ENCODE measurements at regions not wholly inside any gene's neighbourhood (a gene's known extent, or its start where the extent isn't known, plus 50 kb on each side); places are given as distances from the start of the nearest gene placed in this dataset.
"Not testable (repeated sequence)": the region's sequence is repeated elsewhere in the genome, so short reads cannot be mapped to it uniquely, and the experiment has no call there.

- no peak for DNase-seq
- no peaks in the 10 kb centered on the region for H3K9me3 Mint-ChIP-seq
- H3K4me3 Mint-ChIP-seq, result no peak overlapping the region
- H3K27me3 Mint-ChIP-seq (ENCODE audit: insufficient read depth), result peaks cover 14% of the 10 kb centered on the region
- no peak for TF ChIP-seq CTCF (IDR thresholded peaks at IDR 0.05)
- no peaks in the 10 kb centered on the region for H3K36me3 Mint-ChIP-seq (ENCODE audit: low read depth)
- no peak overlapping the region for H3K27ac Mint-ChIP-seq
- H3K4me1 Mint-ChIP-seq (ENCODE audit: low read depth), result peaks cover 26% of the 10 kb centered on the region
Measured at GRCh38 chr1:157371826-157372225, 180.5 kb downstream of the FCRL5 start.

GRCh38 chr1:157371221-157371620 is 181.1 kb downstream of the FCRL5 start:
- no peak for DNase-seq
- no peaks in the 10 kb centered on the region for H3K9me3 Mint-ChIP-seq
- peaks cover 13% of the 10 kb centered on the region for H3K27me3 Mint-ChIP-seq (ENCODE audit: insufficient read depth)
- H3K36me3 Mint-ChIP-seq (ENCODE audit: low read depth), result no peaks in the 10 kb centered on the region
- no peak overlapping the region for H3K4me3 Mint-ChIP-seq
- no peak overlapping the region for H3K27ac Mint-ChIP-seq
- peaks cover 20% of the 10 kb centered on the region for H3K4me1 Mint-ChIP-seq (ENCODE audit: low read depth)
- TF ChIP-seq CTCF (IDR thresholded peaks at IDR 0.05), result no peak

- H3K27me3 Mint-ChIP-seq (ENCODE audit: insufficient read depth), result peaks cover 12% of the 10 kb centered on the region
- no peaks in the 10 kb centered on the region for H3K36me3 Mint-ChIP-seq (ENCODE audit: low read depth)
- peaks cover 18% of the 10 kb centered on the region for H3K4me1 Mint-ChIP-seq (ENCODE audit: low read depth)
- H3K27ac Mint-ChIP-seq, result no peak overlapping the region
- no peak for TF ChIP-seq CTCF (IDR thresholded peaks at IDR 0.05)
- DNase-seq, result no peak
- no peak overlapping the region for H3K4me3 Mint-ChIP-seq
- no peaks in the 10 kb centered on the region for H3K9me3 Mint-ChIP-seq
Measured at GRCh38 chr1:157370698-157371097, 181.6 kb downstream of the FCRL5 start.

GRCh38 chr1:157369808-157370521 is 182.3 kb downstream of the FCRL5 start:
- H3K27me3 Mint-ChIP-seq (ENCODE audit: insufficient read depth), result peaks cover 10% of the 10 kb centered on the region
- H3K4me1 Mint-ChIP-seq (ENCODE audit: low read depth), result peaks cover 18% of the 10 kb centered on the region

GRCh38 chr1:157368941-157369340 is 183.4 kb downstream of the FCRL5 start:
- peaks cover 18% of the 10 kb centered on the region for H3K4me1 Mint-ChIP-seq (ENCODE audit: low read depth)
- H3K9me3 Mint-ChIP-seq; H3K36me3 Mint-ChIP-seq (ENCODE audit: low read depth); H3K27ac Mint-ChIP-seq; H3K27me3 Mint-ChIP-seq (ENCODE audit: insufficient read depth); DNase-seq; H3K4me3 Mint-ChIP-seq: not testable (repeated sequence)

More at GRCh38 chr1:157369808-157370521, 182.3 kb downstream of the FCRL5 start:
- H3K9me3 Mint-ChIP-seq, result no peaks in the 10 kb centered on the region
- peak; percentile 96 for TF ChIP-seq CTCF (IDR thresholded peaks at IDR 0.05)
- DNase-seq, result peak; percentile 44
- H3K36me3 Mint-ChIP-seq (ENCODE audit: low read depth), result no peaks in the 10 kb centered on the region
- no peak overlapping the region for H3K4me3 Mint-ChIP-seq
- no peak overlapping the region for H3K27ac Mint-ChIP-seq

- H3K4me3 Mint-ChIP-seq, result no peak overlapping the region
- TF ChIP-seq CTCF (IDR thresholded peaks at IDR 0.05), result no peak
- H3K27ac Mint-ChIP-seq, result no peak overlapping the region
- H3K27me3 Mint-ChIP-seq (ENCODE audit: insufficient read depth), result peaks cover 7% of the 10 kb centered on the region
- DNase-seq, result no peak
- H3K4me1 Mint-ChIP-seq (ENCODE audit: low read depth), result peaks cover 18% of the 10 kb centered on the region
- no peaks in the 10 kb centered on the region for H3K9me3 Mint-ChIP-seq
- H3K36me3 Mint-ChIP-seq (ENCODE audit: low read depth), result no peaks in the 10 kb centered on the region
Measured at GRCh38 chr1:157368363-157368762, 184.0 kb downstream of the FCRL5 start.

Data from HFFc6 (cell line).